HEK293T (cell line): ENCODE measurements at regions not wholly inside any gene's neighbourhood (a gene's known extent, or its start where the extent isn't known, plus 50 kb on each side); places are given as distances from the start of the nearest gene placed in this dataset.

Experiments
- ARNT ChIP-seq: fragments of 450-650 bp; IDR thresholded peaks from 2 replicates; pipeline ENCODE4 v1.6.1; 2017; ENCODE audit warnings: mild to moderate bottlenecking
- CTBP1 ChIP-seq: fragments of 450-650 bp; IDR thresholded peaks from 2 replicates; pipeline ENCODE4 v1.6.1; 2016; ENCODE audit warnings: borderline replicate concordance
- ELF4 ChIP-seq: fragments of 450-650 bp; IDR thresholded peaks from 2 replicates; pipeline ENCODE4 v1.6.1; 2017; ENCODE audit warnings: antibody characterized with exemption
- FOXA1 ChIP-seq: fragments of 450-650 bp; IDR thresholded peaks from 2 replicates; pipeline ENCODE4 v1.6.1; 2016; ENCODE audit warnings: mild to moderate bottlenecking
- FOXK2 ChIP-seq: fragments of 450-650 bp; IDR thresholded peaks from 2 replicates; pipeline ENCODE4 v1.6.1; 2016; ENCODE audit warnings: mild to moderate bottlenecking
- FOXM1 ChIP-seq: fragments of 450-650 bp; IDR thresholded peaks from 2 replicates; pipeline ENCODE4 v1.6.1; 2017; ENCODE audit warnings: mild to moderate bottlenecking, borderline replicate concordance
- HDGF ChIP-seq: fragments of 450-650 bp; IDR thresholded peaks from 2 replicates; pipeline ENCODE4 v1.6.1; 2017; ENCODE audit warnings: antibody characterized with exemption, borderline replicate concordance
- LEF1 ChIP-seq: fragments of 450-650 bp; IDR thresholded peaks from 2 replicates; pipeline ENCODE4 v1.6.1; 2017; ENCODE audit warnings: mild to moderate bottlenecking, borderline replicate concordance
- NFRKB ChIP-seq: fragments of 450-650 bp; IDR thresholded peaks from 2 replicates; pipeline ENCODE4 v1.6.1; 2016; ENCODE audit warnings: mild to moderate bottlenecking, moderate library complexity
- SP1 ChIP-seq: fragments of 450-650 bp; IDR thresholded peaks from 2 replicates; pipeline ENCODE4 v1.6.1; 2017
- SUZ12 ChIP-seq: fragments of 450-650 bp; IDR thresholded peaks from 2 replicates; pipeline ENCODE4 v1.6.1; 2016; ENCODE audit warnings: mild to moderate bottlenecking
- TARDBP ChIP-seq: fragments of 450-650 bp; IDR thresholded peaks from 2 replicates; pipeline ENCODE4 v1.6.1; 2016
- ZNF384 ChIP-seq: fragments of 450-650 bp; IDR thresholded peaks from 2 replicates; pipeline ENCODE4 v1.6.1; 2016
- TF ChIP-seq, protein P1 (sequence below): fragments of 450-650 bp; IDR thresholded peaks from 2 replicates; pipeline ENCODE4 v1.6.1; 2016

DNA sequence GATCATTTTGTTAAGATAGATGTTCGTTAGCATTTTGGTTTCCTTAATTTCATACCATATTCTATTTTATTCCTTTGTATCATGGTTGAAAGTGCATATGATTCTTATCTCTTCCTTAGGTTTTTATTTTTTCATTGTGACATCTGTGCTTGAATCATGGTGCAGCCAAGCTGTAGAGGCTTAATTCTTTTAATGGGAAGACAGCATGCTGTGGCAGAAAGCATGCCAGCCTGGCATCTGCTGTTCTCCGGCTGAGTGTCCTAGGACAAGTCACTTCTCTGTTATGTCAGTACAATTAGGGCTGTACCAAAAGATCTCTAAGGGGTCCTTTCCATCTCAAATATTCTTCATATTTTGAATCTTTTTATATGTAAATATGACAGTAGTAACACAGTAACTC is 68.5 kb upstream of the PMFBP1 start:
- TF ChIP-seq SUZ12 (no peak), SP1 (no peak), FOXM1 (no peak), FOXA1 (no peak), TARDBP (no peak), LEF1 (no peak), ZNF384 (no peak), ELF4 (no peak), CTBP1 (no peak), NFRKB (no peak), HDGF (no peak), FOXK2 (no peak), ARNT (no peak)
- TF ChIP-seq, protein P1, sequence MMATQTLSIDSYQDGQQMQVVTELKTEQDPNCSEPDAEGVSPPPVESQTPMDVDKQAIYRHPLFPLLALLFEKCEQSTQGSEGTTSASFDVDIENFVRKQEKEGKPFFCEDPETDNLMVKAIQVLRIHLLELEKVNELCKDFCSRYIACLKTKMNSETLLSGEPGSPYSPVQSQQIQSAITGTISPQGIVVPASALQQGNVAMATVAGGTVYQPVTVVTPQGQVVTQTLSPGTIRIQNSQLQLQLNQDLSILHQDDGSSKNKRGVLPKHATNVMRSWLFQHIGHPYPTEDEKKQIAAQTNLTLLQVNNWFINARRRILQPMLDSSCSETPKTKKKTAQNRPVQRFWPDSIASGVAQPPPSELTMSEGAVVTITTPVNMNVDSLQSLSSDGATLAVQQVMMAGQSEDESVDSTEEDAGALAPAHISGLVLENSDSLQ, result no peak
